Muscle of back (tissue), 3 donors: ENCODE measurements at regions not wholly inside any gene's neighbourhood (a gene's known extent, or its start where the extent isn't known, plus 50 kb on each side); places are given as distances from the start of the nearest gene placed in this dataset.
A peak's percentile ranks its signal among the peaks of the same experiment; 100 is the strongest.
"Not testable (repeated sequence)": the region's sequence is repeated elsewhere in the genome, so short reads cannot be mapped to it uniquely, and the experiment has no call there.

Experiments used
- DNase-seq, 3 donors: peaks; one replicate each; pipeline versions ENCODE4 v3.0.0 to v3.0.0-alpha.2; 2013

DNA sequence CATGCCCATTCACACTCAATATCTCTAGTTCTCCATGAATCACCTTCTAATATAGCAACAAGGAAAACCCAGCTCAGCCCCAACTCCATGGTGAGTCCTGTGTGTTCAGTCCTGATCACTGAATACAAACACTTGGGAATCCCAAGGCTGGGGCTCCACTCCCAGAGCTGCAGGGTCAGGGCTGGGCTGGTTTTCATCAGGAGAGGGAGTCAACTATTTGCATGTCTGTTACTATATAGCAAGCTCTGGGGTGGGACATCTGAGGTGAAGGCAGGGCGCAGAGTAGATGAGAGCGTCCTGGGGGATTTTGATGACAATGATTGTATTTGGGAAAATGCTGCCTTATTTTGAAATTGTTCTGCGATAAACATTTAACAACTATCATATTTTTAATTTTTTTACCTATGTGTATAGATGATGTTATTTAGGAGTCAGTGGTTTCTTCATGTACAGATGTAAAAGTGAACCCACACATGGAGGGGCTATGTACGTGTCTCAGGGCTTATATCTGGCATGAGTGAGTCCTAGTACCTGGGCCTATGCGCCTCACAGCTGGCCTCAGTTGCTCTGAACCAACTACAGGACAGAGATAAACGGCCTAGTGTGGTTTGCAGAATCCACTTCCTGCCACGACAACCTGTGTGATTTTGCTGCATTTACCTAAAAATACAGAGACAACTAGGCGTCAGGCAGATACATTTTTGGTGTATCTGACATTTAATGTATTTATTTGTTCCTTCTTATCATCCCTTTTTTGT is 603.7 kb downstream of the TMEM121 start:
- not testable (repeated sequence) for DNase-seq

DNA sequence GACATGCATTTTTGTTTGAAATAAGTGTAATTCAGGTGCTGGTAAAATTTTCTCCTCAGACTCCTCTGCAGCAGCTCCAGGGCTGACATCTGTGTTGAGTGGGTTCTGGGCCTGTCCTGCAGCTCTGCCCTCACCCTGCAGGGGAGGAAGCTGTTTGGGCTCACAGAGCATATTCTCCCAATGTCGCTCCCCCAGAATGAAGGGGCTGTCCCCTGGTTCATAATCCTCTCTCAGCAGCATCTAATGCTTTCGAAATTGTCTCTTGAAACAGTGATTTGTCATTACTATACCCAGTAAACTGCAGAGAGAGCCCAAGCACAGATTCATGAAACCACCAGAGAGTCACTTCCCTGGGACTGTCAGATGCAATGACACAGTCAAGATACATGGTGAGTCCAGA is 606.7 kb downstream of the TMEM121 start:
- not testable (repeated sequence) for DNase-seq

DNA sequence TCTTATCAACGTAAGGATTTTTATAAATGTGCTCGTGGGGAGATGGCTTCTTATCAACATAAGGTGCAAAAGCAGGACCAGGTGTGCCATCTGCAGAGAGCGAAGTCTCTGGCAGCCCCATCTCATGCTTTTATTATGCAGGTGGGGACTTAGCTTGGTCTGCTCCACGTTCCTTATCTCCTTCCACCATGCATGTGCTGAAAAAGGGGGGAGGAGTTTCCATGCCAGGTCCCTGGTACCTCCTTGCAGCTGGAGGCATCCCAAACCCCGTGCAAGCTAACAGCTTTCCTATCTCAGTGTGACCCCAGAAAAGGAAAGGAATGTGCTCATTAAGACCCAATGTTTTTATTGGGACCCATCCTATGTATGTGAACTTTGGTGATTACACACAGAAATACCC is 608.5 kb downstream of the TMEM121 start:
- no peak for DNase-seq

DNA sequence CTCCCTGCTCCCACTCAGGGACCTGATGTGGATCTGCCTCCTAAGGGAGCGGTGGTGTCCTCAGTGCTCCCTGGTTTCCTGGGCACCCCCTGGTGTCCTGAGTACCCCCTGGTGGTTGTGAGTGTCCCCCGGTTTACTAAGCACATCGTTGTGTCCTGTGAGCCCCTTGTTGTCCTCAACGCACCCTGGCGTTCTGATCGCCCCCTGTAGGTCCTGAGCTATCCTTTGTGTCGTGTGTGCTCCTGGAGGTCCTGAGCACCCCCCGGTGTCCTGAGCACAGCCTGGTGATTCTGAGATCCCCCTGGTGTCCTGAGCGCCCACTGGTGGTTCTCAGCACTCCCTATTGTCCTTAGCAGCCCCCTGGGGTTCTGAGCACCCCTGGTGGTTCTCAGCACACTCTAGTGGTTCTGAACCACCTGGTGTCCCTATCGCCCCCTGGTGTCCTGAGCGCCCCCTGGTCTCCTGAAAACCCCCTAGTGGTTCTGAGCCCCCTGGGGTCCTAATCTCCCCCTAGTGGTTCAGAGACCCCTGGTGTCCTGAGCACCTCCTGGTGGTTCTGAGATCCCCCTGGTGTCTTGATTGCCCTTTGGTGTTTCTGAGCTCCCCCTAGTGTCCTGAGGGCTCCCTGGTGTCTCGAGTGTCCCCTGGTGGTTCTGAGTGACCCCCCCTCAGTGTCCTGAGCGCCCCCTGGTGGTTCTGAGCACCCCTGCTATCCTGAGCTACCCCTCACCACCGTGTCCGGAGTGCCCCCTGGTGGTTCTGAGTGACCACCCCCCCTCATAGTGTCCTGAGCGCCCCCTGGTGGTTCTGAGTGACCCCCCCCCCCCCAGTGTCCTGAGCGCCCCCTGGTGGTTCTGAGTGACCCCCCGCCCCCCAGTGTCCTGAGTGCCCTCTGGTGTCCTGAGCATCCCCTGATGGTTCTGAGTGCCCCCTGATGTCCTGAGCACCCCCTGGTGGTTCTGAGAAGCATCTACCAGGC is 615.1 kb downstream of the TMEM121 start:
- DNase-seq = no peak

DNA sequence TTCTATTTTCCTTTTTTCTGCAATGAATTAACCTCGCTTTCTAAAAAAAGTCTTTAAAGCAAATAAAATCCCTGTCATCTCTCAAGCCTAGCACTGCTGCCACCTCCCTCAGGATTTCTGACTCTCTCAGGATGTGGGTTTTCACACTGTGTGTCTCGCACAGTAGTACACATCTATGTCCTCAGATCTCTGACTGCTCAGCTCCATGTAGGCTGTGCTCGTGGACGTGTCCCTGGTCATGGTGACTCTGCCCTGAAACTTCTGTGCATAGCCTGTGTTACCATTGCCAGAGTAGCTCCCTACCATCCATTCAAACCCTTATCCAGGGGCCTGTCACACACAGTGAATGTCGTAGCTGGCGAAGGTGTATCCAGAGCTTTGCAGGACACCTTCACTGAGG is 619.3 kb downstream of the TMEM121 start:
- not testable (repeated sequence) for DNase-seq

DNA sequence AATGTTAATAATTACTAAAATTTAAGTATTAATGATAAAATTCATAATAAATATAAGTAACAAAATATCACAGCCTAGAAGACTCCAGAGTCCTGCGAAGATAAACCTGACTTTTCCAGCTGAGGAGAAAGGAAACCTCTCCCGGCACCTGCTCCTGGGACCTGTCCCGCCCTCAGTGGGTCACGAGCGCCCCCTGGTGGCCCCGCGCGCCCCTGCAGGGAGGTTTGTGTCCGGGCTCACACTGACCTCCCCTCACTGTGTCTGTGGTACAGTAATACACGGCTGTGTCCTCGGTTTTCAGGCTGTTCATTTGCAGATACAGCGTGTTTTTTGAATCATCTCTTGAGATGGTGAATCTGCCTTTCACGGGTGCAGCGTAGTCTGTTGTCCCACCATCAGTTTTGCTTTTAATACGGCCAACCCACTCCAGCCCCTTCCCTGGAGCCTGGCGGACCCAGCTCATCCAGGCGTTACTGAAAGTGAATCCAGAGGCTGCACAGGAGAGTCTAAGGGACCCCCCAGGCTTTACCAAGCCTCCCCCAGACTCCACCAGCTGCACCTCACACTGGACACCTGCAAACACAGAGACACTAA is 627.1 kb downstream of the TMEM121 start:
- not testable (repeated sequence) for DNase-seq

DNA sequence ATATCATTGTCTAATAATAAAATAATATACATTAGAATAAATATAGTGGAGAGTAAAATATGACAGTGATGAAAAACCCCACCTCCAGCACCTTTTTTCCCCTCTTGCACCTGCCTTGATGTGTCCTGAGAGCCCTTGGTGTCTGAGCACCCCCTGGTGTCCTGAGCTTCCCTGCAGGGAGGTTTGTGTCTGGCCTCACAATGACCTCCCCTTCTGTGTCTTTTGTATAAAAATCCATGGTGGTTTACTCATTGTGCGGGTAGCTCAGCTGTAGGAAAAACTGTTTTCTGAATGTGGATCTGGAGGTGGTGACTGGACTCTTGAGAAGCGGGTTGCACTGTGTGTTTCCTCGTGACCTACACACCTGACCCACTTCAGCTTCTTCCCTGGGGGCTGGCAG is 636.9 kb downstream of the TMEM121 start:
- no peak for DNase-seq

DNA sequence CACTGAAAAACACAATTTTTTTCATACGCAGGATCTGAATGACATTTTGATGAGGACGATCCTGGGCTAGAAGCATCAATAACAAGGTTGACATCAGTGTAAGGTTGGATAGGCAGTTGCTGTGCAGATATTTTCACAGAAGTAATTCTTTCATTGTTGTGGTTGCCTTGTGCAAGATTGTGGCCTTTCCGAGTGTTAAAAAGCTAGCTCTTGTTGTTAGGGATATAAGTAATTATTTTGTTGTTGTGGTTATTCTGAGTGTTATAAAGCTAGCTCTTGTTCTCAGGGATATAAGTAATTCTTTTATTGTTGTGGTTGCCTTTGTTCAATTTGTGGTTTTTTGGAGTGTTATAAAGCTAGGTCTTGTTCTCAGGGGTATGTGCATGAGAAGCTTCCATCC is 637.4 kb downstream of the TMEM121 start:
- not testable (repeated sequence) for DNase-seq

DNA sequence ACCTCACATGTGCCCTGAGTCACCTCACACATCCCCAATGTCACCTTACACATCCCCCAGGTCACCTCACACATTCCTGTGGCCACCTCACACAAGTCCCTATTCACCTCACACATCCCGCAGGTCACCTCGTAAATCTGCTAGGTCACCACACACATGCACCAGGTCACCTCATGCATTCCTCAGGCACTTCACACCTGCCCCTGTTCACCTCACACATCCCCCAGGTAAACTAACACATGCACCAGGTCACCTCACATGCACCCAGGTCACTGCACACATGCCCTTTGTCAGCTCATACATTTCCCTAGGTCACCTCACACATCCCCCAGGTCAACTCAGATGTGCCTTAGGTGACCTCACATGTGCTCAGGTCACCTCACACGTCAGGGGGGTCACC is 639.8 kb downstream of the TMEM121 start:
- DNase-seq = no peak

DNA sequence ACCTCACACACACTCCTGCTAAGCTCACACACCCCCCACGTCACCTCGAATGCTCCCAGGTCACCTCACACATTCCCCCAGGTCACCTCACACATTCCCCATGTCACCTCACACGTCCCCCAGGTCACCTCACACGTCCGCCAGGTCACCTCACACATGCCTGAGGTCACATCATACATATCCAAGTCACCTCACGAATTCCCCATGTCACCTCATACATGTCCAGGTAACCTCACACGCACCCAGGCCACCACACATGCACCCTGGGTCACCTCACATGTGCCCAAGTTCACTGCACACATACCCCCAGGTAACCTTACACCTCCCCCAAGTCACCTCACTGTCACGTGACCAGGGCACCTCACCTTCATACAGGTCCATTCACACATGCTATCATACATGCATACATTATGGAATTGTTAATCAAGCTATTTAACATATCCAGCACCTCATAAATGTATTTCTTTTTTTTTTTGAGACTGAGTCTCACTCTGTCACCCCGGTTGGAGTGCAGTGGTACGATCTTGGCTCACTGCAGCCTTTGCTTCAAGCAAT is 640.3 kb downstream of the TMEM121 start:
- no peak for DNase-seq

DNA sequence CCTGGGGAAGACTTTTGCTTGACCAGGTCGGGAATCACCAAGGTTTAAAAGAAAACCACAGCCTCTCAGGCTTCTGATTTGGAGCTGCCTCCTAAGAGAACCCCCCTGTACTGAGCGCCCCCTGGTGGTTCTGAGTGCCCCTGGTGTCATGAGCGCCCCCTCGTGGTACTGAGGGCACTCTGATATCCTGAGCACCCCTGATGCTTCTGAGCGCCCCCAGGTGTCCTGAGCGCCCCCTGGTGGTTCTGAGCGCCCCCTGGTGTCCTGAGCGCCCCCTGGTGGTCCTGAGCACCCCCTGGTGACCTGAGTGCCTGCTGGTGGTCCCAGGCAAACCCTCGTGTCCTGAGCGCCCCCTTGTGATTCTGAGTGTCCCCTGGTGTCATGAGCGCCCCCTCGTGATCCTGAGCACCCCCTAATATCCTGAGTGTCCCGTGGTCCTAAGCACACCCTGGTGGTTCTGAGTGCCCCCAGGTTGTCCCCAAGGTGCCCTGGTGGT is 643.8 kb downstream of the TMEM121 start:
- not testable (repeated sequence) for DNase-seq

DNA sequence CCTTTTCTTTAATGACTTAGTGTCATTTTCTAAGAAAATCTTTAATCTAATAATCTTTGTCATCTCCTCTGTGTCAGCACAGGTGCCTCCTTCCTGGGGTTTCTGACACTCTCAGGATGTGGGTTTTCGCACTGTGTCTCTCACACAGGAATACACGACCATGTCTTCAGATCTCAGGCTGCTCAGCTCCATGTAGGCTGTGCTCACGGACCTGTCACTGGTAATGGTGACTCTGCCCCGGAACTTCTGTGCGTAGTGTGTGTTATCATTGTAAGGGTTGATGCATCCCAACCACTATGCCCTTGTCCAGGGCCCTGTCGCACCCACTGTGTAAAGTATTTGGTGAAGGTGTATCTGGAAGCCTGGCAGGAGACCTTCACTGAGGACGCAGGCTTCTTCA is 647.8 kb downstream of the TMEM121 start:
- DNase-seq = no peak

DNA sequence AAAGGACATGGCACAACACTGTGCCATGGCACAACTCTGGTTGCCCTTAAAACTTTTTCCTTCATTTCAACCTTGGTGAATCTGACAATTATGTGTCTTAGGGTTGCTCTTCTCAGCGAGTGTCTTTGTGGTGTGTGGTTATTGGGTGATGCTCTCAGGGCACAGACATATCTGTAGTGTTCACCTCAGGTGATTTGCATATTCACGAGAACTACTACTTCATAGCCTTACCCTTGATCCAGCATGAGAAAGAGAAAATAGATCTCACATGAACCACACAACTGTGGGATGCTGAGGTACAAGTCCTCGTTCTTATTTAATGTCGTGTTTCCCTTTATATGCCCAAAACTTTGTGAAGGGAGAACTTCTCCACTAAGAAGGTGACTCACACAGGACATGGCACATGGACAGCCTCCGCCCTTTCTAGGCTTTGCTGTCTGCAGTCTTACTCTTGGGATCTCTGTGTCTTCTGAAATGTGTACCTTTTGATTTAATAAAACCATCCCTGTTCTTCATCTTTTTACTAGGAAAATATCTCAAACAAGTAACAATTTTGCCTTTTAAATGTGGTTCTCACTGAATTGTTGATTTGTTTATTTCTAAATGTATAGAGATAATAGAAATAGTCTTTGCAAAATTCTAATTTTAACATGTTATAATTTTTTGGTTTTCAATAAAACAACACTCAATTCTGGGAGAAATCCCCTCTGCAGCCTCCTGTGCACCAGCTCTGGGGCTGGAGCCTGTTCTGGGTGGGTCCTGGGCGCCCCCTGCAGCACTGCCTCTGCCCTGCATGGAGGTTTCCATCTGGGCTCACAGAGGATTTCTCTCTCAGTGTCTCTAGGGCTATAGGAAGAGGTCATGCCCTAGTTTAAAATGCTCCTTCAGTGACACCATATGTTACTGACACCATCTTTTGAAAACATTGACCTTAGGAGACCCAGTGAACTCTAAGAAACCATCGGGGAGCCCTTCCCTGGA is 651.2 kb downstream of the TMEM121 start:
- DNase-seq = not testable (repeated sequence)

DNA sequence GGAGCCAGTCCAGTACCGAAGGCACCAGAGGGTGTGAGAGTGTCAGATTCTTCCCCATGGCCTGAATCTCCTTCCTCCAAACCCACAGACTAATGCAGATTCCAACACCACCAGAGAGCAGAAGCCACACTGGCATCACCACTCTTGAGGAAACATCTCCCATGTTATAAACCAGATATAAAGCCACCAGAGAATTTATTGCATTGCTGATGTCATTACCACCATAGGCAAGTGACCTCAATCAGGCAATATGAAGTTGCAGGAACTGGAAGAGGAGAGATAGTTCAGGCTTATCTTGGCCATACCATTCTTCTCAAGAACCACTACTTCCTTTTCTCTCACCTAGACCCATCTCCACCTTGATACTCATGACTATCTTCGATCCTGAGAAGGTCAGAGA is 653.4 kb downstream of the TMEM121 start:
- no peak for DNase-seq

DNA sequence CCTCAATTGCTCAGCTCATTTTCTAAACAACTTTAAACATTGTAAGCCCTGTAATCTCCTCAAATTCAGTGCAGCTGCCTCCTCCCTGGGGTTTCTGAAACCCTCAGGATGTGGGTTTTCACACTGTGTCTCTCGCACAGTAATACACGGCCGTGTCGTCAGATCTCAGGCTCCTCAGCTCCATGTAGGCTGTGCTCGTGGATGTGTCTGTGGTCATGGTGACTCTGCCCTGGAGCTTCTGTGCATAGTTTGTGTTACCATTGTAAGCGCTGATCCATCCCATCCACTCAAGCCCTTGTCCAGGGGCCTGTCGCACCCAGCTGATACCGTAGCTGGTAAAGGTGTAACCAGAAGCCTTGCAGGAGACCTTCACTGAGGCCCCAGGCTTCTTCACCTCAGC is 658.4 kb downstream of the TMEM121 start:
- peak in 1 of 3 donors; percentile 1 for DNase-seq

DNA sequence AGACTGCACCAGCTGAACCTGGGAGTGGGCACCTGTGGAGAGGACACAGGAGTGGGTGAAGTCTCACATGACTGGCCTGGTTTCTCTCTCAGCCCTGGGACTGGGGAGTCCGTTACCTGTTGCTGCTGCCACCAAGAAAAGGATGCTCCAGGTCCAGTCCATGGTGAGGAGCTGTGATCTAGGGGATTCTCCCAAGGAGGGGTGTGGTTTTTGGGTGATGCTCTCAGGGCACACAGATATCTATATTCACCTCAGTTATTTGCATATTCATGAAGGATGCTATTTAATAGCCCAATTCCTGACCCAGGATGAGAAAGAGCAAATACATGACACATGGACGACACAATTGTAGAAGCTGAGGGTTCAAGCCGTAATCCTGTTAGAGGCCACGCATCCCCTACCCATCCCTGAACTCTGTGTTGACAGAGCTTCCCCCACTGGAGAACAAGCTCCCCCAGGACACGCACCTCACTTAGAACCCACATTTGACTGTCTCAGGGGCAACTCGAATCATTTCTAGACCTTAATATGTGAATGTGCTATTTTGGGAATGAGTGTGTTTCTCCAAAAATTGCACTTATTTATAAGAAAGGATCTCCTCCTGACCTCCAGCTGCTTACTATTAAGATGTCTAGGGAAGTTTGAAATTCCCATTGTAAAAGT is 658.9 kb downstream of the TMEM121 start:
- DNase-seq = not testable (repeated sequence)

DNA sequence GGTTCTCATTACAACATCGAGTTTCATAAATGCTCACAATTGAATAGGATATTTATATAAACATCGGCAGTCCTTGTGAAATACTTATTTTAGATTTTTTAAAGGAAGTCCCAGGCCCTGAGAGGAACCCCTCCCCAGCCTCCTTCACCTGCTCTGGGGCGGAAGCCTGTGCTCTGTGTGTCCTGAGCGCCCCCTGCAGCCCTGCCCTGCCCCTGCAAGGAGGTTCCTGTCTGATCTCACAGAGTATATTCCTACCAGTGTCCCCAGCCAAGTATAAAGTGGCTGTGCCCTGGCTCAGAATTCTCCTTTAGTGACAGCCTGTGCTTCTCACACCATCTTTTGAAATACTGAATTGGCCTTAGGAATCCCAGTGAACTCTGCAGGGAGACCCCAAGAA is 659.5 kb downstream of the TMEM121 start:
- DNase-seq = no peak

DNA sequence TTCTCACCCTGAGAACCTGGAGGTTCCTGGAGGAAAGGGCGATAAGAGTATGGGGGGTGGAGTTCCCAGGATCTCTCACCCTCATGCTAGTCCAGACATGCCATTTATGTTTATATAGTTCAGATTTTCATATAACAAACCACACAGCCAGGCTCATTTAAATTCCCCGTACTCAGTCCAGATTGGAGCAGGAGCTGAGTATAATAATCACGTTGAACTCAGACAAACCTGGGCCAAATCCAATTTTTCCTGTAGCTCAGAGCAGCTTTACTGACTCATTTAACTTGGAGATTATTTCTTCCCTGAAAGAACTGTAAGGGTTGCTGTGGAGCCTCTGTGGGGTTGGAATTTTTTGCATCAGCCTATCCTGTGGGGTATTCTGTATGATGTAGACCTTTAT is 660.8 kb downstream of the TMEM121 start:
- no peak for DNase-seq

DNA sequence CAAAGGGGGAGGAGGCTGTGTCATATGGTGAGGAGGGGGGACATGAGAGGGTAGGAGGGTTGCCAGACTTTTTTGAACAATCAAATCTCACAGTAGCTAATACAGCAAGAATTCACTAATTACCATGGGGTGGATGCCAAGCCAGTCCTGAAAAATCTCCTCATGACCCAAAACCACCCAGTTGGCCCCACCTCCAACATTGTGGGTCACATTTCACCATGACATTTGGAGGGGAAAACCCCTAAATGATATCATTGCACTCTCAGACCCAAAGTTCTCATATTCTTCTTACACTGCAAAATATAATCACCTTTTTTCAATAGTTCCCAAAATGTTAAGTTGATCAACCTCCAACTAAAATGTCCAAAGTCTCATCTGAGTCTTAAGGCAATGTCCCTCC is 666.3 kb downstream of the TMEM121 start:
- DNase-seq = not testable (repeated sequence)

DNA sequence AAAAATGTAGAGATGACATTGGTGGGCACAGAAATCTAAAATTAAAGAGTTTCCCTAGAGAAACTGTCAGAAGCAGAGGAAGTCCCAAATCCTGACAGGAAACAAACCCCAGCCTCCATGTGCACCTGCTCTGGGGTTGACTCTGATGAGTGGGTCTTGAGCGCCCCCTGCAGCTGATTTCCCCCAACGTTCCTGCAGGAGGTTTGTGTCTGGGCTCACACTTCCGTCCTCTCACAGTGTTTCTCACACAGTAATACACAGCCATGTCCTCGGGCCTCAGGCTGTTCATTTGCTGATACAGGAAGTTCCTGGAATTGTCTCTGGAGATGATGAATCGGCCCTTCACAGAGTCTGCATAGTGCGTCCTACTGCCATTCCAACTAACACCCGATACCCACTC is 670.1 kb downstream of the TMEM121 start:
- DNase-seq = not testable (repeated sequence)
